OCI-M1 (cell line): ENCODE measurements at regions not wholly inside any gene's neighbourhood (a gene's known extent, or its start where the extent isn't known, plus 50 kb on each side); places are given as distances from the start of the nearest gene placed in this dataset.

Source experiments
- DNase-seq: peaks from one replicate; lab custom pipeline; 2025; lab: John Stamatoyannopoulos, UW

DNA sequence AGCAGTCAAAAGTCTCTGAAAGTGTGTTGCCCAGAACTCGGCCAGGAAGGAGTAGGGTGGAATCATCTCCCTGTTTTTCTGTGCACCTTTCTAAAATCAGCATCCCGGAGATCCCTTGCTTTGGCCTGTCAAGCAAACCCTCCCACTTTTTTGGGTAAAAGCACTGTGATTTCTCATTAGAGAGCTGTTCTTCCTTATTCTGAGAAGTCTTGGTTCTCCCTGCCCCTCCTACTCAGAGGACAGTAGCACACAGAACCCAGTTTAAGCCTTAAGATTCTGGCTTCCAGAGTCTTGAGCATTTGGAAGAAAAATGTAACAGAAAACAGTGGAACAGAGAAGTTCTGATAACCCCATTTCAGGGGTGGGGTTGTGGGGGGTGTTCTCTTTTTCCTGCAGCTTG is 52.6 kb upstream of the KATNAL1 start:
- no peak for DNase-seq

DNA sequence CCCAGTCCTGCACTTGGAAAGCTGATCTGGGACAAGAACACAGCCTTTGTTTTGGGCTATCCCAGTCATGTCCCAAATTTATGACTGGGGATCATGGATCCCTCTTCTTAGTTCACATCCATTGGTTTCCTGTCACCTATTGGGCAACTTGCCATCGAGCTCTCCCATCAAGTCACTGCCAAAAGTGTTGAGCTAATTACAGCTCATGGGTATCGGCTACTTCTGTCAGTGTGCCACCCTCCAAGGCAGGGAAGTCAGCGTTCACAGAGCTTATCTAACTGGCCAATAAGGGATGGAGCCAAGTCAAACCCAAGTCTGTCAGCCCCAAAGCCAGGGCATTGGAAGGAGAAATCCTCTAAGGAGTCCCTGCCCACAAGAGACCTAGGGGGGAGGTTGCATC is 53.2 kb upstream of the KATNAL1 start:
- no peak for DNase-seq

DNA sequence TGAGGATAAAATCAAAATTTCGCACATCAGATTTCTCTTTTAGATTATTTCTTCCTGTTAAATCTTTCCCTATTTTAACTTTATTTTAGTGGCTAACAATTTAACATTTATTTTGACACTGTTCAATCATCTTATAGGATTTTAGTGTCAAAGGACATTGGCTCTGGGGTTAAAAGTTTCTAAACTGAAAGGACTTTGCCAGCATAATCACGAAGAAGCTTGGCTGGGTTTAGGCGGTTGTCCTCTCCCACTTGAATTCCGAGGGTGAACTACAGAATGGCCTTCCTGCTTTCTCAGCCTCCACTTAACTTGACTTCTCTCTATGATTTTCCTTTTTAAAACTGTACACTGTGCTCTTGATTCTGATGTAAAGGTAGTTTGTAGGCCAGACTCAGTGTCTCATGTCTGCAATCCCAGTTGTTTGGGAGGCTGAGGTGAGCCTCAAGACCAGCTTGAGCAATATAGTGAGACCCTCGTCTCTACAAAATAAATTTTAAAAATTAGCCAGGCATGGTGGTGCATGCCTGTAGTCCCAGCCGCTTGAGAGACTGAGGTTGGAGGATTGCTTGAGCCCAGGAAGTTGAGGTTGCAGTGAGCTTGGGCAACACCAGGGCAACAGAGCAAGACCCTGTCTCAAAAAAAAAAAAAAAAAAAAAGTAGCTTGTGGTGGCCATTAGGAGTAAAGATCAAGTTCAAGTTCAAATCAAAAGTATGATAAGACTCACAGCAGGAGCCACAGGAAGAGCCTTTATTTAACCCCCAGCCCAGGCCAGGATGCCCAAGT is 54.8 kb upstream of the KATNAL1 start:
- DNase-seq: no peak

DNA sequence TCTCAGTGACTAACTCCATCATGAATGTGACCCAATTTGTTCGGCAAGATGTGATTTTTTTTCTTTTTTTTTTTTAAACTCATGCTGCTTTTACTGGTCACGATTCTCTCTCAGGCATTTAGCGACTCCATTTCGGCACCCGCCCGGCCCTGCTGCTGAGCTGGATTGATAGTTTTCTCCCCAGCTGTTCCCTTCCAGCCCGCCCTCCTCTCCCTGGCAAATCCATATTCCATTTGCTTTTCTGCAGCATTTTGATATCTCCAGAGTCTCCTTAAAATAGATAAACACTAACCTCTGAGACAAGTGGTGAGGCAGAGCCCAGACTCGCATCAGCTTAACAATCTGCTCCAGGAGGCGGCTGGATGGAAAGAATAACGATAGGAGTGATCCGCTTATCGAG is 55.5 kb upstream of the KATNAL1 start:
- DNase-seq: no peak

DNA sequence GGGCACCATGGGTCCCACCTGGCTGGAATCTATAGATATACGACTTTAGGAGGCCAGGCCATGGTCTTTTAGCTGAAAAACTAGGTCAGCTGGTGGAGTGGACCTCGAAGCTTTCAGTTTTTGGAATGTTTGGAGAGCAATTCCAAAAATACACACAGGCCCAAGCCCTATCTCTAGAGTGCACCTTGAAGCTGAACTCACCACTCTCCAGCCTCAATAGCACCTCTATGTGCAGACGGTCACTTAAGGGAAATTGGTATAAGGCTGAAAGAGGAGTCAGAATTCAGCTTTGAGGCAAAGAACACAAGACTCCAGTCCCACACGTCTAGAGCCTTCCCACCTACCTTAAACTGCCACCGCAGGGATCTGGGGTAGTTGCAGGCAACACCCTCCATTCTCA is 56.4 kb upstream of the KATNAL1 start:
- DNase-seq: no peak

DNA sequence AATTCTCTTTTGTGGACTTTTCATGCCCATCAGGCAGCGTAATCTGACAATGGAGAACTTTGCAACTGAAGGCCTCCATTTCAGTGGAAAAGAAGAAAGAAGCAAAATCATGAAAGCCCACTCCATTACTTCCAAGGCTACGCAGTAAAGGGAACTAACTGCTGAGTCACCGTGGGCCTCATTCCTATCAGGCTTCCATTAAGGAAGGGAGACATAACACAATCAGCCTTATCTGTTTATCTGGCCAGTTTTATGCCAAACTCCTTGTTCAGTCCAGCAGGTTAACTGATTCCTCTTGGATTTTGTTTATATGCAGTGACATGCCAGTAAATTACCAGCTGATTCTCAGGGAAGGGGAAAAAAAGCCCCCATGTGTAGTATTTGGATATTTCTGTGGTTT is 56.8 kb upstream of the KATNAL1 start:
- peak; percentile 2 for DNase-seq

DNA sequence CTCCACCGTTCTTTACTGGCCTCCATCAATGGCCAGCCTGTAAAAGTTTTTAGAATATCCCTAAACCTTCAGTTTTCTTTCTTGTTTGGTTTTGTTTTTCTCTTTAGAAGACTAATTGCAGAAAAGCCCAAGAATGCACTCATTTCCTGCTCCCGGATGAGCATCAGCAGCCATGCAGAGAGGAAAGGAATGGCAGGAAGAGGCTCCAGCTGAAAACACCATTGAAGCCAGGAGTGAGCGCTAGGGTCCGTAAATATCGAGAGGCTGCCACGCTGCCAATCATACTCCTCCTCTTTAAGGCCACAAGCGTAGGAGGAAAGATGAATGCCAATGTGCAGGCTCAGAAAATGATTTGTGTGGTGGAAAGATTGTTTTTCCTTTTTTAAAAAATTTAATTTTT is 57.4 kb upstream of the UBE2L5 start:
- no peak for DNase-seq

DNA sequence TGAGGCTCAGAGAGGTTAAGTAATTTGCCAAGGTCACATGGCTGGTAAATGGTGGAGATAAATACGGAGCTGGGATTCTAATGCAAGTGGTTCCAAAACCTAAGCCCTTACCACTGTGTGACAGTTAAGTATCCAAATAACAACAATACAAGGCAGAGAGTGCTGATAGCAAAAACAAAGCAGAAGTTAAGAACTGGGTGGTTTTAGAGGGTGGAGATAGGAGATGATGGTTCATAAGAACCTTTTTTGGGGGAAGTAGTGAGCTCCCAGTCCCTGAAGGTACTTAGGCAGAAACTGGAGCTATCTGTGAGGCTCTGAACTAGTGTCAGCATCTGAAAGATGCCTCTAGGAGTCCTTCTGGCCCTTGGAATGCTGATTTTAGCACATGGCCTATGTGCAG is 56.2 kb upstream of the UBE2L5 start:
- DNase-seq: peak; percentile 67

DNA sequence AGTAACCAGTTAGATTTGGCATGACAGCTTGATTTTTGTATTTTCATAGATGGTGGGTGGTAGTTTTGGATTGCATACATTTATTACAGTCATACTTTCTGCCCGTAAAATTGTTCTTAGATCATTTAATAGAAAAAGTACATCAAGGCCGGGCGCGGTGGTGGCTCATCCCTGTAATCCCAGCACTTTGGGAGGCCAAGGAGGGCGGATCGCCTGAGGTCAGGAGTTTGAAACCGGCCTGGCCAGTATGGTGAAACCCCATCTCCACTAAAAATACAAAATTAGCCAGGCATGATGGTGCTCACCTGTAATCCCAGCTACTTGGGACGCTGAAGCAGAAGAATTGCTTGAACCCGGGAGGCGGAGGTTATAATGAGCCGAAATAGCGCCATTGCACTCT is 55.0 kb upstream of the UBE2L5 start:
- DNase-seq: no peak

DNA sequence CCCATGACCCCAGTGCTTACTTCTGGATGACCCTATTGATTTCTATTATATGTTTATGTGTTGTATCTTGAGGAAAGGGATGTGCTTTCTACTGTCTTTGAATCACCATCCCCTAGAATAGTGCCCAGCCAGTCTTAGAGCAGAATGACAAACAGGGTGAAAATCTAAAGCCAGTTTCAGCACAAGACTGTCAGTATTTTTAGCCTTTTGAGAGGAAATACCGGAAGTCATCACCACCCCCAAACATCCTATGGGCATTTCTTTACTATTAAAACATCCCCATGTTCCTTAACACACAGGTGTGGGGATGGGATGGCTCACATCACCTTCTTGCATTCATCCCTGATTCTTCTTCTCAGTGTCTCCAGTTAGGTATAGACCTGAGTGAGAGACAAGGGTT is 52.1 kb upstream of the UBE2L5 start:
- DNase-seq: no peak

DNA sequence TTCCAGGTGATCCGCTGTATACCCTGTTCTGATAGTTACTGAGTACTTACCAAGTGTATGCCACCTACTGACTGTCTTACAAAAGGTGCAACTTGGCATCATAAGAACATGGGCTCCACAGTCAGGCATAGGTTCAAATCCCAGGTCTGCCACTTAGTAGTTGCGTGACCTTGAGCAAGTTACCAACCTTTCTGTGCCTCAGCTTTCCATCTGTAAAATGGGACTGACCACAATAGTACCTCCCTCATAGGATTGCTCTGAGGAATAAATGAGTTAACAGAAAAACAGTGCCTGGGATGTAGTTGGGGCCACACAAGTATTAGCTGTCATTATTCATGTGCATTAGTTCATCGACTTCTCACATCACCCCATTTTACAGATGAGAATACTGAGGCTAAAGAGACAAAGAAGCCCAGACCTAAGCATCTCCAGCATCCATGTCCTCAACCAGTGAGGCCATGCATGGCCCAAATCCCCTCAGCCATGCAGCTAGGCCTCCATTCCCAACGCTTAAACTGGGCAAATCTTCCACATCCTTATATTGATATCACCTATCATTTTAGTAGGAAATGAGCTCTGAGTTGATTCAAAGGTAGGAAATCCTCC is 51.3 kb upstream of the UBE2L5 start:
- DNase-seq: no peak

DNA sequence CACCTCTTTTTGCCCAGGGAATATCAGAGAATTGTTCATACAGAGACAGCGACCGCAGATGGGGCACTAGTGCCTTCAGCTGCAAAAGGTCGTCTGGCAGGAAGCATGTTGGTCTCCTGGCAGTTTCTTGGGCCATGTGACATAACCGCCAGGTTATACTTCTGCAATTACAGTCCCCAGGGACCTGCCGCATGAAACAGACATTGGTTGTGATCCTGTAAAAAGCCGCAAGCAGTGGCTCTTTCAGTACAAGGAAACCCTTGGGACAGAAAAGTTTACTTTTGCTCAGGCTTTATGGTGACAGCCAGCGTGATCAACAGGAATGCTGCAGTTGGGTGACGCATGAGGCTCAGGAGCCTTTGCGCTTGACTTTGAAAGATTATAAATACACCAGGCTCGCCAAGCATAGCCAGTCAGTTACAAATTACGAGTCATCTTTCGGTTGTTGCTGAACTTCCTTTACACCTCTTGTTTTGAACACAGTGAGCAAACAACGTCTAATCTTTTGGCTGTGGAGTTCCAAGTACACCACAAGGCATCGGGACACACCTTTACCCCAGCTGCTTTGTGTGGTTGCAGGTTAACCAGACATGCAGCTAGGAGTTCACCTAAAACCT is 50.5 kb upstream of the UBE2L5 start:
- DNase-seq: no peak
